Mesothelial cell of epicardium (in vitro differentiated cells): ENCODE measurements at regions not wholly inside any gene's neighbourhood (a gene's known extent, or its start where the extent isn't known, plus 50 kb on each side); places are given as distances from the start of the nearest gene placed in this dataset.

Experiments
- DNase-seq, 2 experiments: peaks; one replicate each; pipeline ENCODE4 v3.0.0; 2021; ENCODE audit warnings: low spot score in 2 of 2; ENCODE audit not compliant: unreplicated experiment in 2 of 2
- H3K27ac Mint-ChIP-seq: 2 replicates; pipeline ENCODE4 v1.8.0; 2021; ENCODE audit warnings: mixed read lengths
- H3K27me3 Mint-ChIP-seq: 2 replicates; pipeline ENCODE4 v1.8.0; 2021; ENCODE audit warnings: low read depth, mixed read lengths
- H3K36me3 Mint-ChIP-seq: 2 replicates; pipeline ENCODE4 v1.8.0; 2021; ENCODE audit warnings: mixed read lengths
- H3K4me1 Mint-ChIP-seq: 2 replicates; pipeline ENCODE4 v1.8.0; 2021; ENCODE audit warnings: mixed read lengths
- H3K4me3 Mint-ChIP-seq: 2 replicates; pipeline ENCODE4 v1.8.0; 2021; ENCODE audit warnings: mild to moderate bottlenecking, moderate library complexity, mixed read lengths
- H3K9me3 Mint-ChIP-seq: 2 replicates; pipeline ENCODE4 v1.8.0; 2021; ENCODE audit warnings: mixed read lengths
- CTCF ChIP-seq: fragments of 200-600 bp; sonication (generic); IDR thresholded peaks from one replicate; pipeline ENCODE4 v1.5.0; 2021; ENCODE audit warnings: antibody characterized with exemption; ENCODE audit not compliant: unreplicated experiment

GRCh38 chr7:9961161-9961922 is 1012.3 kb upstream of the PHF14 start:
- no peaks in the 10 kb centered on the region for H3K27me3 Mint-ChIP-seq
- no peak overlapping the region for H3K27ac Mint-ChIP-seq
- DNase-seq = no peak
- TF ChIP-seq CTCF = no peak
- no peaks in the 10 kb centered on the region for H3K36me3 Mint-ChIP-seq
- H3K9me3 Mint-ChIP-seq = no peaks in the 10 kb centered on the region
- H3K4me1 Mint-ChIP-seq = no peaks in the 10 kb centered on the region
- no peak overlapping the region for H3K4me3 Mint-ChIP-seq

DNA sequence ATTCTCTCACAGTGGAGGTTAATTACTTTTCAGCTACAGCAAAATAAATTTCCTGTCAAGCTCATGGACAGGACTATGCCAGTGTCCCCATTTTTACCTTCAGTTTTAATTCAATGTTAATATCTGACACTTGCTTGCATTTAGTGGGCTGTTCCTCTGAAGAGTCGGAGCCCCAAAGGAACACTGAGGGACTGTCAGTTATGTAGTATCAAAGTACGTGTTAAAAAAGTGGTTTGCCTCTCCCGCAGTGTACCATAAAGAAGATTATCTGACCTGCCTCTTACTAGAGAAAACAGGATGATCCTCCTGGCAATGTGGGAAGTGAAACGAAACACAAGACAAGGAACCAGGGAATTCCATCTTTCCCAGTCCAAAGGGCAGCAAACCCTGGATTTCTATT is 1010.9 kb upstream of the PHF14 start:
- H3K36me3 Mint-ChIP-seq = no peaks in the 10 kb centered on the region
- TF ChIP-seq CTCF = no peak
- H3K4me3 Mint-ChIP-seq = no peak overlapping the region
- DNase-seq = no peak
- no peaks in the 10 kb centered on the region for H3K4me1 Mint-ChIP-seq
- H3K27ac Mint-ChIP-seq = no peak overlapping the region
- no peaks in the 10 kb centered on the region for H3K9me3 Mint-ChIP-seq
- H3K27me3 Mint-ChIP-seq = no peaks in the 10 kb centered on the region

DNA sequence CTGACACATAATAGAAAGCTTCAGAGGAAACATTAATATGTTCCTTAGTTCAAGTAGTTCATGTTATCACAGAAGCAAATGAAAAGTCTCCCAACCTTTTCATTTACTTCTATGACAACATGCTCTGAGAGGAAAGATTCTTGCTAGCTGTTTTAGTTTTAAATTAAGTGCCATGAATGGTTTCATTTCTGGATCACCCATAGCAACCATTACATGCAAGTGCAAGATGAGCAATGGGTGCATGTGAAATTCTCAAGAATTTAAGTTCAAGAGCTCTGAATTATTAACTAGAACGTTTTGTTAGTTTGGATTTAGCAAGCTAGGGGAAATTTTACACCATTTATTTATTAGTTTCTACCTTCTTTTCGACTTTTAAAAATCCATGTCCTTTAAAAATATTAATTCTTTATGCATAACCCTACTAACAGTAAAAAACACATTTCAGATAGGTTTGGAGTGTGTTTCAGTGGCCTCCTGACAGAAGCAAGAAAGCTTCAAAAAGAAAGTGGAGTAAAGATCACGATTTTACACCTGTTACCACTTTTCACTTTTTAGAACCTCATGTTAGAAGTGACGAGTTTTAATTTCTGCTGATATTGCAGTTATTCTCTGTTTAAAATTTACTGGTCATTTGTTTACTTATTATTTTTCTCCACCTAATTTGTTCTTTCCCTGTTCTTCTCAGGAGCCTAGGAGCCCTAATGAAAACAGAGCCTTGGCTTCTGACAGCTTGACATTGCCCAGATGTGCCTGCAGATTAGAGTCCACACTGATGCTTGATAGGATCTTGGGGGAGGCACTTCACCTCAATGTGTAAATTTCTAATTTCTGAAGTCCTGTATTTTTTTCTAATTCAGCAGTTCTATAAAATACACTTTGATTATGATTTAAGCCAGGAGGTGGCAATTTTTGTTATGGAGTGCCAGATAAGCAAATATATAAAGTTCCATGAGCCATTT is 995.3 kb upstream of the PHF14 start:
- DNase-seq = no peak
- Mint-ChIP-seq H3K9me3 (no peaks in the 10 kb centered on the region), H3K36me3 (no peaks in the 10 kb centered on the region), H3K4me3 (no peak overlapping the region), H3K27ac (no peak overlapping the region), H3K27me3 (no peaks in the 10 kb centered on the region), H3K4me1 (peaks cover 13% of the 10 kb centered on the region)
- no peak for TF ChIP-seq CTCF

- H3K36me3 Mint-ChIP-seq = no peaks in the 10 kb centered on the region
- H3K27ac Mint-ChIP-seq = no peak overlapping the region
- H3K4me3 Mint-ChIP-seq = no peak overlapping the region
- peaks cover 3% of the 10 kb centered on the region for H3K4me1 Mint-ChIP-seq
- no peak for TF ChIP-seq CTCF
- DNase-seq = no peak
- no peaks in the 10 kb centered on the region for H3K27me3 Mint-ChIP-seq
- no peaks in the 10 kb centered on the region for H3K9me3 Mint-ChIP-seq
Observed at GRCh38 chr7:9981742-9982349, 991.8 kb upstream of the PHF14 start.

GRCh38 chr7:9983048-9983447 is 990.6 kb upstream of the PHF14 start:
- no peak for DNase-seq
- H3K9me3 Mint-ChIP-seq = peaks cover 3% of the 10 kb centered on the region
- H3K27me3 Mint-ChIP-seq = no peaks in the 10 kb centered on the region
- no peak overlapping the region for H3K27ac Mint-ChIP-seq
- H3K36me3 Mint-ChIP-seq = peaks cover 2% of the 10 kb centered on the region
- peaks cover 3% of the 10 kb centered on the region for H3K4me1 Mint-ChIP-seq
- TF ChIP-seq CTCF = no peak
- H3K4me3 Mint-ChIP-seq = no peak overlapping the region
